Right lobe of liver (tissue), 6 donors: ENCODE measurements at regions not wholly inside any gene's neighbourhood (a gene's known extent, or its start where the extent isn't known, plus 50 kb on each side); places are given as distances from the start of the nearest gene placed in this dataset.

ENCODE experiments used
- ATAC-seq, 4 donors: fragments of 200-7000 bp; cut with Tn5 transposase; one replicate each; pipeline ENCODE4 v1.9.1; 2020; ENCODE audit warnings: mild to moderate bottlenecking in 4 of 4, moderate library complexity in 4 of 4
- DNase-seq, 3 donors: peaks; one replicate each; pipeline ENCODE4 v3.0.0-alpha.2; 2020
- H3K27ac ChIP-seq, 3 donors: fragments of 200-600 bp; one replicate each; pipeline ENCODE4 v1.8.0; 2022
- H3K27me3 ChIP-seq, 2 donors: fragments of 200-600 bp; one replicate each; pipeline ENCODE4 v1.8.0; 2022
- H3K36me3 ChIP-seq, 4 donors: fragments of 200-600 bp; sonication (generic) in 1 of 4; one replicate each; pipeline versions ENCODE4 v1.5.1 to v1.8.0; 2017 to 2022; ENCODE audit warnings: control low read depth in 1 of 4
- H3K4me1 ChIP-seq, 4 donors: fragments of 200-600 bp; sonication (generic) in 1 of 4; one replicate each; pipeline versions ENCODE4 v1.5.1 to v1.8.0; 2017 to 2022; ENCODE audit warnings: control low read depth in 1 of 4
- H3K4me3 ChIP-seq, 3 donors: fragments of 200-600 bp; one replicate each; pipeline ENCODE4 v1.8.0; 2022
- H3K9me3 ChIP-seq, 4 donors: fragments of 200-600 bp; sonication (generic) in 1 of 4; one replicate each; pipeline versions ENCODE4 v1.5.1 to v1.8.0; 2017 to 2022; ENCODE audit warnings: control low read depth in 1 of 4
- CTCF ChIP-seq, 4 donors: fragments of 200-600 bp in 3 of 4; fragments of 450-650 bp in 1 of 4; IDR thresholded peaks; one replicate each; pipeline versions ENCODE4 v1.5.1 to v1.8.0; 2016 to 2022; ENCODE audit warnings: antibody characterized with exemption in 4 of 4, mild to moderate bottlenecking in 2 of 4
- POLR2A ChIP-seq: fragments of 450-650 bp; IDR thresholded peaks from one replicate; pipeline ENCODE4 v1.6.1; 2017; ENCODE audit warnings: antibody characterized with exemption, mild to moderate bottlenecking
- WGBS: methylation state at CpG from one replicate; pipeline ENCODE4 v1.1.6; 2018; ENCODE audit warnings: low coverage, low lambda C conversion rate; ENCODE audit not compliant: insufficient coverage; ENCODE audit errors: missing lambda C conversion rate; 5-methylcytosine and 5-hydroxymethylcytosine counted together
- intact Hi-C, 2 donors: fragments of 100-400 bp; cut with DNase I; formaldehyde crosslinking; loops; one replicate each; pipeline versions ENCODE4 v1.11.2 to v1.14.1; 2022
- donor health status: DM: no; HTN: yes; CAD: no.
- donor health status: DM: no; HTN: no; CAD: no.
- donor health status: DM: no; HTN: no; CAD: no.
- donor health status: DM: no; HTN: yes; CAD: no.
- donor health status: DM: no; HTN: yes; CAD: no.

DNA sequence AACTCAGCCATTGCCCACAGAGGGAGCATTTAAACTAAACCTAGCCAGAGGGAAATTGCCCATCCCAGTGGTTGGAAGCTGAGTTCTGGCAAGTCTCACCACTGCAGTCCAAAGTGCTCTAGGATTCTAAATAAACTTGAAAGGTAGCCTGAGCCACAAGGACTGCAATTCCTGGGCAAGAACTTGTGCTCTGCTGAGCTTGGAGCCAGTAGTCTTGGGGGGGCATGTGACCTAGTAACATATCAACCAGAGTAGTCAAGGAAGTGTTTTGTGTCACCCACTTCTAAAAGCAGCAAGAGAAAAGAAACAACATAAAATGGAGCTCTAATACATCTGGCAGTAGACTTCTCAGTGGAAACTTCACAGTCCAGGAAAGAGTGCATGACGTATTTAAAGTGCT is 167.0 kb downstream of the PTH2R start:
- Histone ChIP-seq H3K4me1 (no peaks in the 10 kb centered on the region), H3K36me3 (no peaks in the 10 kb centered on the region), H3K27me3 (no peaks in the 10 kb centered on the region), H3K4me3 (no peak overlapping the region), H3K27ac (no peak overlapping the region), H3K9me3 (no peaks in the 10 kb centered on the region)
- intact Hi-C loops = no loop called here
- DNase-seq = no peak
- no peak for ATAC-seq
- TF ChIP-seq CTCF (IDR thresholded peaks at IDR 0.05) = no peak
- 43% methylated on average over 1 of the region's 1 CpG for WGBS

GRCh38 chr2:208579678-208580077 is 173.1 kb downstream of the PTH2R start:
- no peaks in the 10 kb centered on the region for H3K4me1 ChIP-seq
- no peak for ATAC-seq
- no peaks in the 10 kb centered on the region for H3K9me3 ChIP-seq
- H3K4me3 ChIP-seq = no peak overlapping the region
- intact Hi-C loops = no loop called here
- H3K27ac ChIP-seq = no peak overlapping the region
- H3K27me3 ChIP-seq = no peaks in the 10 kb centered on the region
- no peak for TF ChIP-seq POLR2A
- no peak for TF ChIP-seq CTCF (IDR thresholded peaks at IDR 0.05)
- H3K36me3 ChIP-seq = no peaks in the 10 kb centered on the region
- DNase-seq = no peak
- WGBS = 14% methylated on average over 1 of the region's 1 CpG

DNA sequence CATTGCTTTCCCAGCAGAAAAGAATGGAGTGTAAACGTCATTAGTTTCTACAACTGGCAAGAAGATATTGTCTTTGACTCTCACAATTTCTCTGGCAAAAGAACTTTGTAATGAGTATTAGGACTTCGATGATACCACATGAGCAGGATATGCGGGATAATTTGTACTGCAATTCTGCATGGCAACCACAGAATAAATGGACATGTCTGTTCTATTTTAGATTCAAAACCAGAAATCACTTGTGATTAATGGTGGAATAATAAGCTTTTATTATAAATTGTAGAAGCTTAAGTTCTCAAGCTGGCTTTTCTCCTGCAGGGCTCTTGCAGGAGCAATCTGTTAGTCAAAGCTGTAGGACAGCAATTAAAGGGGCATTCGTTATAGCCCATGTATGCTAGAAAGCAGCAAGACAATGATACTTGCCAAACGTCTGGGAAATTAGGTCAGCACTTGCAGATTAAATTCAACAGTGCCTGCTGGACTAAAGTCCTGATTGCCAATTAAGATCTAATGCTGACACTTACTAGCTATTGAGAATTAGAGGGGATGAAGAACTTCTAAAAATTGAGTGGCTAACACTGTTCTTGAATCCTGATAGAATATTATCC is 177.9 kb downstream of the PTH2R start:
- Histone ChIP-seq H3K27ac (no peak overlapping the region), H3K36me3 (no peaks in the 10 kb centered on the region), H3K27me3 (no peaks in the 10 kb centered on the region), H3K4me1 (no peaks in the 10 kb centered on the region), H3K4me3 (no peak overlapping the region), H3K9me3 (no peaks in the 10 kb centered on the region)
- intact Hi-C loops = no loop called here
- no peak for DNase-seq
- WGBS = 39% methylated on average over 5 of the region's 5 CpGs
- ATAC-seq = no peak
- TF ChIP-seq CTCF (IDR thresholded peaks at IDR 0.05) = no peak
- TF ChIP-seq POLR2A = no peak

DNA sequence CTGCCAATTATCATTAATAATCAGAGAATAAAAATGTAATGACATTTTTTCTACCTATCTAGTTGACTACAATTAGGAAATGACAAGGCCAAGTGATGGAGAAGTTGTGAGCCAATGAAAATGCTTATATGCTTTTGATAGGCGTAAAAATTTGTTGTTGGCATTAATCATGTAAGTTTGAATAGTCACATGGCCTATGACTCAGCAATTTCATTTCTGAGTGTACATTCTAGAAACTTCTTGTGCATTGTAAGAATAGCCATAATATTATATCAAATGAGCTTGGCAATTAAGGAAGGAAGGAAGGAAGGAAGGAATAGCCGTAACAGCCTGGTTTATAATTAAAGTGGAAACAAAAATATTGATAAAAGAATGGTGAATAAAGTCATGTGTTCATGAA is 179.9 kb downstream of the PTH2R start:
- Histone ChIP-seq H3K4me1 (no peaks in the 10 kb centered on the region), H3K36me3 (no peaks in the 10 kb centered on the region), H3K4me3 (no peak overlapping the region), H3K27me3 (no peaks in the 10 kb centered on the region), H3K9me3 (no peaks in the 10 kb centered on the region), H3K27ac (no peak overlapping the region)
- WGBS = 54% methylated on average over 2 of the region's 2 CpGs
- no peak for TF ChIP-seq POLR2A
- no peak for TF ChIP-seq CTCF (IDR thresholded peaks at IDR 0.05)
- intact Hi-C loops = no loop called here
- no peak for DNase-seq
- no peak for ATAC-seq
